PC-3 (cell line): ENCODE measurements at regions not wholly inside any gene's neighbourhood (a gene's known extent, or its start where the extent isn't known, plus 50 kb on each side); places are given as distances from the start of the nearest gene placed in this dataset.

Experiments
- CTCF ChIP-seq: fragments of 300-600 bp; sonication (generic); conservative IDR thresholded peaks from 2 replicates; pipeline ENCODE4 v1.5.1; 2017; ENCODE audit warnings: antibody characterized with exemption, low read depth, mild to moderate bottlenecking, low read length
- EZH2phosphoT487 ChIP-seq: fragments of 300-600 bp; sonication (generic); IDR thresholded peaks from 2 replicates; pipeline ENCODE4 v1.6.1; 2018; ENCODE audit warnings: mild to moderate bottlenecking, antibody characterized with exemption, low read length, borderline replicate concordance

- TF ChIP-seq CTCF = no peak
- no peak for TF ChIP-seq EZH2phosphoT487
Measured at GRCh38 chr6:30267423-30267822, 54.2 kb upstream of the TRIM26 start.
